RWPE2 (cell line): ENCODE measurements at regions not wholly inside any gene's neighbourhood (a gene's known extent, or its start where the extent isn't known, plus 50 kb on each side); places are given as distances from the start of the nearest gene placed in this dataset.

Source experiments
- ATAC-seq: fragments of 200-7000 bp; cut with Tn5 transposase; 3 replicates; pipeline ENCODE4 v1.9.1; 2021; ENCODE audit warnings: low read depth
- DNase-seq: peaks from one replicate; pipeline ENCODE4 v3.0.0-alpha.2; 2020; ENCODE audit warnings: low spot score
- H3K27ac ChIP-seq: fragments of 450-650 bp; 2 replicates; pipeline ENCODE4 v1.5.1; 2017; ENCODE audit warnings: mild to moderate bottlenecking; ENCODE audit not compliant: poor library complexity, severe bottlenecking
- H3K27me3 ChIP-seq: fragments of 250-450 bp; sonication (Bioruptor Pico); 2 replicates; pipeline ENCODE4 v1.5.1; 2021; ENCODE audit warnings: mild to moderate bottlenecking, moderate library complexity; ENCODE audit not compliant: insufficient read depth, poor library complexity, severe bottlenecking
- H3K36me3 ChIP-seq: fragments of 250-450 bp; sonication (Bioruptor Pico); 2 replicates; pipeline ENCODE4 v1.5.1; 2020; ENCODE audit warnings: low read depth, mild to moderate bottlenecking, moderate library complexity
- H3K4me1 ChIP-seq: fragments of 250-450 bp; sonication (Bioruptor Pico); 2 replicates; pipeline ENCODE4 v1.5.1; 2021; ENCODE audit warnings: mild to moderate bottlenecking, moderate library complexity; ENCODE audit not compliant: insufficient read depth, poor library complexity, severe bottlenecking
- H3K4me3 ChIP-seq: fragments of 250-450 bp; sonication (Bioruptor Pico); 2 replicates; pipeline ENCODE4 v1.5.1; 2021; ENCODE audit warnings: mild to moderate bottlenecking, moderate library complexity; ENCODE audit not compliant: severe bottlenecking
- H3K9me3 ChIP-seq: fragments of 250-450 bp; sonication (Bioruptor Pico); 2 replicates; pipeline ENCODE4 v1.5.1; 2021; ENCODE audit warnings: mild to moderate bottlenecking, moderate library complexity; ENCODE audit not compliant: severe bottlenecking
- TF ChIP-seq, protein P1 (sequence below): fragments of 450-650 bp; IDR thresholded peaks from one replicate; pipeline ENCODE4 v1.5.1; 2017; ENCODE audit warnings: mild to moderate bottlenecking, moderate library complexity; ENCODE audit not compliant: poor library complexity, severe bottlenecking

- TF ChIP-seq, protein P1, sequence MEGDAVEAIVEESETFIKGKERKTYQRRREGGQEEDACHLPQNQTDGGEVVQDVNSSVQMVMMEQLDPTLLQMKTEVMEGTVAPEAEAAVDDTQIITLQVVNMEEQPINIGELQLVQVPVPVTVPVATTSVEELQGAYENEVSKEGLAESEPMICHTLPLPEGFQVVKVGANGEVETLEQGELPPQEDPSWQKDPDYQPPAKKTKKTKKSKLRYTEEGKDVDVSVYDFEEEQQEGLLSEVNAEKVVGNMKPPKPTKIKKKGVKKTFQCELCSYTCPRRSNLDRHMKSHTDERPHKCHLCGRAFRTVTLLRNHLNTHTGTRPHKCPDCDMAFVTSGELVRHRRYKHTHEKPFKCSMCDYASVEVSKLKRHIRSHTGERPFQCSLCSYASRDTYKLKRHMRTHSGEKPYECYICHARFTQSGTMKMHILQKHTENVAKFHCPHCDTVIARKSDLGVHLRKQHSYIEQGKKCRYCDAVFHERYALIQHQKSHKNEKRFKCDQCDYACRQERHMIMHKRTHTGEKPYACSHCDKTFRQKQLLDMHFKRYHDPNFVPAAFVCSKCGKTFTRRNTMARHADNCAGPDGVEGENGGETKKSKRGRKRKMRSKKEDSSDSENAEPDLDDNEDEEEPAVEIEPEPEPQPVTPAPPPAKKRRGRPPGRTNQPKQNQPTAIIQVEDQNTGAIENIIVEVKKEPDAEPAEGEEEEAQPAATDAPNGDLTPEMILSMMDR = no peak
- DNase-seq (no peak), ATAC-seq (no peak)
- Histone ChIP-seq H3K4me1 (no peaks in the 10 kb centered on the region), H3K27ac (no peak overlapping the region), H3K27me3 (no peaks in the 10 kb centered on the region), H3K36me3 (no peaks in the 10 kb centered on the region), H3K9me3 (no peaks in the 10 kb centered on the region), H3K4me3 (no peak overlapping the region)
Observed at GRCh38 chr12:111154147-111154834, 214.6 kb downstream of the PHETA1 start.

- DNase-seq (no peak), ATAC-seq (no peak)
- H3K27ac ChIP-seq = no peak overlapping the region
- TF ChIP-seq, protein P1 = no peak
- H3K27me3 ChIP-seq = no peaks in the 10 kb centered on the region
- no peaks in the 10 kb centered on the region for H3K36me3 ChIP-seq
- no peaks in the 10 kb centered on the region for H3K4me1 ChIP-seq
- no peak overlapping the region for H3K4me3 ChIP-seq
- no peaks in the 10 kb centered on the region for H3K9me3 ChIP-seq
Observed at GRCh38 chr12:111152561-111152960, 216.3 kb downstream of the PHETA1 start.

DNA sequence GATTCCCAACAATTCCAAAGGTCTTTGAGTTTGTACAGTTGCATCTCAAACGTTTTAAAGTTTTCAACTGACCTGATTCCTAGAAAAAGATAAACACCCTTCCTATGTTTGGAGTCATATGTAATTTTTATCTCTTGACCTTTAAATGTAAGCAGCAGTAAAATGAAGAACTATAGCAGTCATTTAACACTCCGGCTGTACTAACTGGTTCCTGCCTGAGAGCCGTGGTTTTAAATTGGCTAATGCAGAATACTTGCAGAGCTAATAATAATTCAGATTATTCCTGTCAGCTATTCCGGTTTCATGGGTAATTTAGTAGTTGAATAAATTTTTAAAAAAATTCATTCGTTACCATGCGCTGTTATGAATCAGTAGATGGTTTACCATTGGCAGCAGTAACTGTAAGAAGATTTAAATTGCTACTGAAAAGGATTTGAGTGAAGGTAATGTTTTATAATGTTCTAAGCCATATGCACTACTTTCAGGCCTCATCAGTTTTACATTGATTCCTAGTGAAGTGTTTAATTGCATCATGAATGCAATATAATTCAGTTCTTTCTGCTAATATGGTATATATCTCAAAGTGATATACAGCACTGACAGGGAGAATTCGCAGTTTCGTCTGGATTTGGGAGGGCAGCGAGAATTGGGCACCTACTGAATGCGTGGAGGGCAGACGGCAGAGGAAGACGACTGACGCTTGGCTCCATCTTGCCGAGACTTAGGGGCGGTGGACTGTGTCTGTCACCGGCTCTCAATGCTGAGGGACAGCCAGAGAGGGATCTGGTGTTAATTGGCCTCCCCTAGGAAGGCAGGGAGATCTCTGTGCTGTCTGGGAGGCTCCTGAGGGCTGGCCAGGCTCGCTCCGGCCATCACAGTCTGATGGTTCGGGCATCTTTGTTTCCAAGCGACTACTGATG is 217.7 kb downstream of the PHETA1 start:
- no peak overlapping the region for H3K27ac ChIP-seq
- TF ChIP-seq, protein P1 = no peak
- no peak for DNase-seq
- no peaks in the 10 kb centered on the region for H3K36me3 ChIP-seq
- H3K27me3 ChIP-seq = no peaks in the 10 kb centered on the region
- H3K9me3 ChIP-seq = no peaks in the 10 kb centered on the region
- ATAC-seq = no peak
- H3K4me3 ChIP-seq = no peak overlapping the region
- no peaks in the 10 kb centered on the region for H3K4me1 ChIP-seq

GRCh38 chr12:111150360-111150759 is 218.5 kb downstream of the PHETA1 start:
- H3K9me3 ChIP-seq = no peaks in the 10 kb centered on the region
- H3K27me3 ChIP-seq = no peaks in the 10 kb centered on the region
- H3K36me3 ChIP-seq = no peaks in the 10 kb centered on the region
- ATAC-seq (no peak), DNase-seq (no peak)
- no peak overlapping the region for H3K4me3 ChIP-seq
- H3K27ac ChIP-seq = no peak overlapping the region
- TF ChIP-seq, protein P1 = no peak
- no peaks in the 10 kb centered on the region for H3K4me1 ChIP-seq
